NCI-H1092 treated with DMSO at 0.1 percent for 48 hours (cell line): ENCODE measurements at regions not wholly inside any gene's neighbourhood (a gene's known extent, or its start where the extent isn't known, plus 50 kb on each side); places are given as distances from the start of the nearest gene placed in this dataset.

ENCODE experiments used
- DNase-seq: peaks from one replicate; lab custom pipeline; 2025; lab: John Stamatoyannopoulos, UW

- DNase-seq = no peak
Measured at GRCh38 chr13:85665286-85665685, 133.9 kb downstream of the SLITRK6 start.

GRCh38 chr13:85663856-85664255, 135.4 kb downstream of the SLITRK6 start:
- no peak for DNase-seq

GRCh38 chr13:85662186-85662585, 137.0 kb downstream of the SLITRK6 start:
- DNase-seq = no peak

GRCh38 chr13:85661675-85662074, 137.5 kb downstream of the SLITRK6 start:
- no peak for DNase-seq

GRCh38 chr13:85659493-85659892, 139.7 kb downstream of the SLITRK6 start:
- DNase-seq = no peak

GRCh38 chr13:85657942-85658341, 141.3 kb downstream of the SLITRK6 start:
- no peak for DNase-seq

GRCh38 chr13:85655040-85655439, 144.2 kb downstream of the SLITRK6 start:
- no peak for DNase-seq

GRCh38 chr13:85654227-85654626, 145.0 kb downstream of the SLITRK6 start:
- no peak for DNase-seq

- no peak for DNase-seq
Measured at GRCh38 chr13:85653681-85654080, 145.5 kb downstream of the SLITRK6 start.

GRCh38 chr13:85652491-85652890, 146.7 kb downstream of the SLITRK6 start:
- no peak for DNase-seq

- DNase-seq = no peak
Measured at GRCh38 chr13:85651440-85651839, 147.8 kb downstream of the SLITRK6 start.

GRCh38 chr13:85650613-85651012, 148.6 kb downstream of the SLITRK6 start:
- DNase-seq = peak; percentile 15

GRCh38 chr13:85640727-85641126, 158.5 kb downstream of the SLITRK6 start:
- no peak for DNase-seq

GRCh38 chr13:85638815-85639393, 160.3 kb downstream of the SLITRK6 start:
- no peak for DNase-seq

GRCh38 chr13:85638265-85638664, 161.0 kb downstream of the SLITRK6 start:
- DNase-seq = no peak

- no peak for DNase-seq
Measured at GRCh38 chr13:85632526-85633195, 166.6 kb downstream of the SLITRK6 start.

- DNase-seq = no peak
Measured at GRCh38 chr13:85631801-85632200, 167.4 kb downstream of the SLITRK6 start.

- DNase-seq = no peak
Measured at GRCh38 chr13:85626603-85627002, 172.6 kb downstream of the SLITRK6 start.

GRCh38 chr13:85619321-85619720, 179.9 kb downstream of the SLITRK6 start:
- no peak for DNase-seq

GRCh38 chr13:85618521-85618920, 180.7 kb downstream of the SLITRK6 start:
- no peak for DNase-seq

GRCh38 chr13:85616275-85616674, 182.9 kb downstream of the SLITRK6 start:
- DNase-seq = no peak

GRCh38 chr13:85615031-85615430, 184.2 kb downstream of the SLITRK6 start:
- DNase-seq = no peak

GRCh38 chr13:85610024-85610423, 189.2 kb downstream of the SLITRK6 start:
- DNase-seq = no peak

GRCh38 chr13:85608255-85608829, 190.9 kb downstream of the SLITRK6 start:
- no peak for DNase-seq
